Mesothelial cell of epicardium (in vitro differentiated cells): ENCODE measurements at regions not wholly inside any gene's neighbourhood (a gene's known extent, or its start where the extent isn't known, plus 50 kb on each side); places are given as distances from the start of the nearest gene placed in this dataset.

Experiments
- DNase-seq, 2 experiments: peaks; one replicate each; pipeline ENCODE4 v3.0.0; 2021; ENCODE audit warnings: low spot score in 2 of 2; ENCODE audit not compliant: unreplicated experiment in 2 of 2
- H3K27ac Mint-ChIP-seq: 2 replicates; pipeline ENCODE4 v1.8.0; 2021; ENCODE audit warnings: mixed read lengths
- H3K27me3 Mint-ChIP-seq: 2 replicates; pipeline ENCODE4 v1.8.0; 2021; ENCODE audit warnings: low read depth, mixed read lengths
- H3K36me3 Mint-ChIP-seq: 2 replicates; pipeline ENCODE4 v1.8.0; 2021; ENCODE audit warnings: mixed read lengths
- H3K4me1 Mint-ChIP-seq: 2 replicates; pipeline ENCODE4 v1.8.0; 2021; ENCODE audit warnings: mixed read lengths
- H3K4me3 Mint-ChIP-seq: 2 replicates; pipeline ENCODE4 v1.8.0; 2021; ENCODE audit warnings: mild to moderate bottlenecking, moderate library complexity, mixed read lengths
- H3K9me3 Mint-ChIP-seq: 2 replicates; pipeline ENCODE4 v1.8.0; 2021; ENCODE audit warnings: mixed read lengths
- CTCF ChIP-seq: fragments of 200-600 bp; sonication (generic); IDR thresholded peaks from one replicate; pipeline ENCODE4 v1.5.0; 2021; ENCODE audit warnings: antibody characterized with exemption; ENCODE audit not compliant: unreplicated experiment

GRCh38 chr7:126305671-126306070 lies 947.1 kb downstream of the GRM8 start:
- H3K4me1 Mint-ChIP-seq, result no peaks in the 10 kb centered on the region
- no peak for DNase-seq
- H3K27me3 Mint-ChIP-seq, result no peaks in the 10 kb centered on the region
- H3K4me3 Mint-ChIP-seq, result no peak overlapping the region
- no peak for TF ChIP-seq CTCF
- H3K27ac Mint-ChIP-seq, result no peak overlapping the region
- H3K36me3 Mint-ChIP-seq, result no peaks in the 10 kb centered on the region
- H3K9me3 Mint-ChIP-seq, result peaks cover 3% of the 10 kb centered on the region

GRCh38 chr7:126303926-126304325 lies 948.8 kb downstream of the GRM8 start:
- H3K9me3 Mint-ChIP-seq, result peaks cover 3% of the 10 kb centered on the region
- H3K36me3 Mint-ChIP-seq, result no peaks in the 10 kb centered on the region
- H3K27me3 Mint-ChIP-seq, result no peaks in the 10 kb centered on the region
- no peak for TF ChIP-seq CTCF
- no peak overlapping the region for H3K4me3 Mint-ChIP-seq
- H3K4me1 Mint-ChIP-seq, result no peaks in the 10 kb centered on the region
- H3K27ac Mint-ChIP-seq, result no peak overlapping the region
- no peak for DNase-seq

- no peaks in the 10 kb centered on the region for H3K36me3 Mint-ChIP-seq
- H3K9me3 Mint-ChIP-seq, result peaks cover 6% of the 10 kb centered on the region
- no peaks in the 10 kb centered on the region for H3K4me1 Mint-ChIP-seq
- peaks cover 1% of the 10 kb centered on the region for H3K27me3 Mint-ChIP-seq
- H3K27ac Mint-ChIP-seq, result no peak overlapping the region
- no peak for DNase-seq
- no peak overlapping the region for H3K4me3 Mint-ChIP-seq
- peak; percentile 50 for TF ChIP-seq CTCF
These were observed 950.1 kb downstream of the GRM8 start for GRCh38 chr7:126302639-126303038.

- H3K4me3 Mint-ChIP-seq, result no peak overlapping the region
- H3K27me3 Mint-ChIP-seq, result no peaks in the 10 kb centered on the region
- no peaks in the 10 kb centered on the region for H3K36me3 Mint-ChIP-seq
- no peak for TF ChIP-seq CTCF
- peaks cover 3% of the 10 kb centered on the region for H3K9me3 Mint-ChIP-seq
- no peak overlapping the region for H3K27ac Mint-ChIP-seq
- no peaks in the 10 kb centered on the region for H3K4me1 Mint-ChIP-seq
- DNase-seq, result no peak
These were observed 966.4 kb downstream of the GRM8 start for GRCh38 chr7:126286317-126286716.

GRCh38 chr7:126236261-126236660 lies 1016.5 kb downstream of the GRM8 start:
- no peaks in the 10 kb centered on the region for H3K36me3 Mint-ChIP-seq
- no peak overlapping the region for H3K4me3 Mint-ChIP-seq
- H3K4me1 Mint-ChIP-seq, result no peaks in the 10 kb centered on the region
- TF ChIP-seq CTCF, result no peak
- H3K27me3 Mint-ChIP-seq, result no peaks in the 10 kb centered on the region
- peaks cover 4% of the 10 kb centered on the region for H3K9me3 Mint-ChIP-seq
- DNase-seq, result no peak
- H3K27ac Mint-ChIP-seq, result no peak overlapping the region
